ENCODE measurements at regions not wholly inside any gene's neighbourhood (a gene's known extent, or its start where the extent isn't known, plus 50 kb on each side); places are given as distances from the start of the nearest gene placed in this dataset.

- no peak for DNase-seq
Observed at GRCh38 chr18:72342933-72343332, 201.2 kb downstream of the CBLN2 start.

- no peak for DNase-seq
Observed at GRCh38 chr18:72339976-72340375, 204.2 kb downstream of the CBLN2 start.

- DNase-seq = no peak
Observed at GRCh38 chr18:72336786-72337185, 207.4 kb downstream of the CBLN2 start.

GRCh38 chr18:72329533-72329932, 214.6 kb downstream of the CBLN2 start:
- no peak for DNase-seq

- no peak for DNase-seq
Observed at GRCh38 chr18:72325307-72325706, 218.8 kb downstream of the CBLN2 start.

GRCh38 chr18:72324677-72325076, 219.5 kb downstream of the CBLN2 start:
- DNase-seq = no peak

- no peak for DNase-seq
Observed at GRCh38 chr18:72316497-72316896, 227.6 kb downstream of the CBLN2 start.

GRCh38 chr18:72283148-72283925, 260.8 kb downstream of the CBLN2 start:
- DNase-seq = no peak

GRCh38 chr18:72273025-72273424, 271.1 kb downstream of the CBLN2 start:
- no peak for DNase-seq

GRCh38 chr18:72261590-72261989, 282.6 kb downstream of the CBLN2 start:
- no peak for DNase-seq

GRCh38 chr18:72246076-72246475, 298.1 kb downstream of the CBLN2 start:
- no peak for DNase-seq

- no peak for DNase-seq
Observed at GRCh38 chr18:72235422-72235821, 308.7 kb downstream of the CBLN2 start.

GRCh38 chr18:72233106-72233505, 311.0 kb downstream of the CBLN2 start:
- DNase-seq = no peak

- DNase-seq = no peak
Observed at GRCh38 chr18:72232644-72233043, 311.5 kb downstream of the CBLN2 start.

- DNase-seq = no peak
Observed at GRCh38 chr18:72225958-72226357, 318.2 kb downstream of the CBLN2 start.

GRCh38 chr18:72223733-72224132, 320.4 kb downstream of the CBLN2 start:
- DNase-seq = no peak

GRCh38 chr18:72208920-72209676, 335.0 kb downstream of the CBLN2 start:
- no peak for DNase-seq

- no peak for DNase-seq
Observed at GRCh38 chr18:72207280-72207679, 336.9 kb downstream of the CBLN2 start.

GRCh38 chr18:72206814-72207213, 337.3 kb downstream of the CBLN2 start:
- no peak for DNase-seq

- DNase-seq = no peak
Observed at GRCh38 chr18:72201032-72201431, 343.1 kb downstream of the CBLN2 start.

GRCh38 chr18:72197591-72197990, 346.6 kb downstream of the CBLN2 start:
- DNase-seq = no peak

- no peak for DNase-seq
Observed at GRCh38 chr18:72194072-72194471, 350.1 kb downstream of the CBLN2 start.

GRCh38 chr18:72187956-72188355, 356.2 kb downstream of the CBLN2 start:
- no peak for DNase-seq

- DNase-seq = no peak
Observed at GRCh38 chr18:72181241-72181764, 362.8 kb downstream of the CBLN2 start.

Measured in CD4-positive, alpha-beta T cell treated with Interleukin-21 for 1 hour (primary cell).